ENCODE measurements at regions not wholly inside any gene's neighbourhood (a gene's known extent, or its start where the extent isn't known, plus 50 kb on each side); places are given as distances from the start of the nearest gene placed in this dataset.

GRCh38 chr9:80937645-80938044, 751.7 kb downstream of the TLE1 start:
- Histone ChIP-seq H3K27ac (ENCODE audit: low read depth, low read length) (no peak overlapping the region), H3K36me3 (ENCODE audit: insufficient read depth, low read length) (no peaks in the 10 kb centered on the region), H3K9me3 (ENCODE audit: low read length) (no peaks in the 10 kb centered on the region), H3K27me3 (ENCODE audit: insufficient read depth, low read length, poor library complexity, severe bottlenecking) (no peaks in the 10 kb centered on the region), H3K4me1 (ENCODE audit: insufficient read depth, low read length) (no peaks in the 10 kb centered on the region), H3K4me3 (ENCODE audit: low read length) (no peak overlapping the region)
- Mint-ChIP-seq H3K27ac (no peak overlapping the region), H3K27me3 (no peaks in the 10 kb centered on the region), H3K4me3 (no peak overlapping the region), H3K4me1 (no peaks in the 10 kb centered on the region), H3K9me3 (peaks cover 5 to 13% (median 7%) of the 10 kb centered on the region in 5 donors), H3K36me3 (no peaks in the 10 kb centered on the region)
- POLR2A ChIA-PET, result no interaction called here
- CTCF ChIA-PET, result no interaction called here
- DNase-seq, result no peak

- ChIA-PET CTCF (no interaction called here), POLR2A (no interaction called here)
- no peaks in the 10 kb centered on the region for H3K4me1 ChIP-seq (ENCODE audit: insufficient read depth, low read length)
- no peak overlapping the region for H3K27ac ChIP-seq (ENCODE audit: low read depth, low read length)
- H3K27me3 ChIP-seq (ENCODE audit: insufficient read depth, low read length, poor library complexity, severe bottlenecking), result no peaks in the 10 kb centered on the region
- Mint-ChIP-seq H3K27me3 (no peaks in the 10 kb centered on the region), H3K4me1 (no peaks in the 10 kb centered on the region), H3K4me3 (no peak overlapping the region), H3K36me3 (no peaks in the 10 kb centered on the region), H3K27ac (no peak overlapping the region), H3K9me3 (peaks cover 2 to 11% (median 6%) of the 10 kb centered on the region in 5 donors)
- no peak overlapping the region for H3K4me3 ChIP-seq (ENCODE audit: low read length)
- no peak for DNase-seq
- no peaks in the 10 kb centered on the region for H3K36me3 ChIP-seq (ENCODE audit: insufficient read depth, low read length)
- H3K9me3 ChIP-seq (ENCODE audit: low read length), result no peaks in the 10 kb centered on the region
Measured at GRCh38 chr9:80934095-80934494, 755.3 kb downstream of the TLE1 start.

GRCh38 chr9:80932947-80933780, 756.2 kb downstream of the TLE1 start:
- no peak overlapping the region for H3K27ac ChIP-seq (ENCODE audit: low read depth, low read length)
- POLR2A ChIA-PET, result no interaction called here
- Mint-ChIP-seq H3K4me1 (no peaks in the 10 kb centered on the region), H3K4me3 (no peak overlapping the region), H3K27me3 (no peaks in the 10 kb centered on the region), H3K36me3 (no peaks in the 10 kb centered on the region), H3K27ac (no peak overlapping the region), H3K9me3 (peaks cover 2 to 17% (median 6%) of the 10 kb centered on the region in 5 donors)
- DNase-seq, result no peak
- H3K27me3 ChIP-seq (ENCODE audit: insufficient read depth, low read length, poor library complexity, severe bottlenecking), result no peaks in the 10 kb centered on the region
- H3K4me3 ChIP-seq (ENCODE audit: low read length), result no peak overlapping the region
- H3K4me1 ChIP-seq (ENCODE audit: insufficient read depth, low read length), result no peaks in the 10 kb centered on the region
- CTCF ChIA-PET, result no interaction called here
- no peaks in the 10 kb centered on the region for H3K36me3 ChIP-seq (ENCODE audit: insufficient read depth, low read length)
- H3K9me3 ChIP-seq (ENCODE audit: low read length), result no peaks in the 10 kb centered on the region

- no peaks in the 10 kb centered on the region for H3K27me3 ChIP-seq (ENCODE audit: insufficient read depth, low read length, poor library complexity, severe bottlenecking)
- ChIA-PET POLR2A (no interaction called here), CTCF (no interaction called here)
- Mint-ChIP-seq H3K4me3 (no peak overlapping the region), H3K4me1 (no peaks in the 10 kb centered on the region), H3K36me3 (no peaks in the 10 kb centered on the region), H3K9me3 (peaks cover 2 to 19% (median 6%) of the 10 kb centered on the region in 5 donors), H3K27ac (no peak overlapping the region), H3K27me3 (no peaks in the 10 kb centered on the region)
- no peaks in the 10 kb centered on the region for H3K36me3 ChIP-seq (ENCODE audit: insufficient read depth, low read length)
- H3K9me3 ChIP-seq (ENCODE audit: low read length), result no peaks in the 10 kb centered on the region
- H3K27ac ChIP-seq (ENCODE audit: low read depth, low read length), result no peak overlapping the region
- H3K4me1 ChIP-seq (ENCODE audit: insufficient read depth, low read length), result no peaks in the 10 kb centered on the region
- no peak for DNase-seq
- no peak overlapping the region for H3K4me3 ChIP-seq (ENCODE audit: low read length)
Measured at GRCh38 chr9:80932181-80932580, 757.2 kb downstream of the TLE1 start.

- no peaks in the 10 kb centered on the region for H3K36me3 ChIP-seq (ENCODE audit: insufficient read depth, low read length)
- DNase-seq, result no peak
- Mint-ChIP-seq H3K4me1 (no peaks in the 10 kb centered on the region), H3K36me3 (no peaks in the 10 kb centered on the region), H3K4me3 (no peak overlapping the region), H3K27ac (no peak overlapping the region), H3K9me3 (peaks cover 2 to 22% (median 6%) of the 10 kb centered on the region in 5 donors), H3K27me3 (no peaks in the 10 kb centered on the region)
- no peaks in the 10 kb centered on the region for H3K27me3 ChIP-seq (ENCODE audit: insufficient read depth, low read length, poor library complexity, severe bottlenecking)
- H3K4me3 ChIP-seq (ENCODE audit: low read length), result no peak overlapping the region
- H3K9me3 ChIP-seq (ENCODE audit: low read length), result no peaks in the 10 kb centered on the region
- H3K4me1 ChIP-seq (ENCODE audit: insufficient read depth, low read length), result no peaks in the 10 kb centered on the region
- ChIA-PET POLR2A (no interaction called here), CTCF (no interaction called here)
- no peak overlapping the region for H3K27ac ChIP-seq (ENCODE audit: low read depth, low read length)
Measured at GRCh38 chr9:80931163-80931562, 758.2 kb downstream of the TLE1 start.

- Histone ChIP-seq H3K9me3 (ENCODE audit: low read length) (no peaks in the 10 kb centered on the region), H3K27ac (ENCODE audit: low read depth, low read length) (no peak overlapping the region), H3K4me1 (ENCODE audit: insufficient read depth, low read length) (no peaks in the 10 kb centered on the region), H3K36me3 (ENCODE audit: insufficient read depth, low read length) (no peaks in the 10 kb centered on the region), H3K4me3 (ENCODE audit: low read length) (no peak overlapping the region), H3K27me3 (ENCODE audit: insufficient read depth, low read length, poor library complexity, severe bottlenecking) (no peaks in the 10 kb centered on the region)
- Mint-ChIP-seq H3K4me1 (no peaks in the 10 kb centered on the region), H3K4me3 (no peak overlapping the region), H3K36me3 (no peaks in the 10 kb centered on the region), H3K27ac (no peak overlapping the region), H3K27me3 (no peaks in the 10 kb centered on the region), H3K9me3 (peaks cover 0 to 22% (median 5%) of the 10 kb centered on the region in 5 donors)
- CTCF ChIA-PET, result no interaction called here
- POLR2A ChIA-PET, result no interaction called here
- no peak for DNase-seq
Measured at GRCh38 chr9:80928697-80929096, 760.6 kb downstream of the TLE1 start.

- H3K4me1 ChIP-seq (ENCODE audit: insufficient read depth, low read length), result no peaks in the 10 kb centered on the region
- Mint-ChIP-seq H3K4me1 (no peaks in the 10 kb centered on the region), H3K27ac (no peak overlapping the region), H3K9me3 (peaks cover 4 to 15% (median 12%) of the 10 kb centered on the region in 5 donors), H3K36me3 (no peaks in the 10 kb centered on the region), H3K27me3 (no peaks in the 10 kb centered on the region), H3K4me3 (no peak overlapping the region)
- DNase-seq, result no peak
- H3K27me3 ChIP-seq (ENCODE audit: insufficient read depth, low read length, poor library complexity, severe bottlenecking), result no peaks in the 10 kb centered on the region
- H3K9me3 ChIP-seq (ENCODE audit: low read length), result no peaks in the 10 kb centered on the region
- ChIA-PET CTCF (no interaction called here), POLR2A (no interaction called here)
- no peak overlapping the region for H3K4me3 ChIP-seq (ENCODE audit: low read length)
- H3K27ac ChIP-seq (ENCODE audit: low read depth, low read length), result no peak overlapping the region
- H3K36me3 ChIP-seq (ENCODE audit: insufficient read depth, low read length), result no peaks in the 10 kb centered on the region
Measured at GRCh38 chr9:80926611-80927010, 762.7 kb downstream of the TLE1 start.

GRCh38 chr9:80922544-80922943, 766.8 kb downstream of the TLE1 start:
- Histone ChIP-seq H3K36me3 (ENCODE audit: insufficient read depth, low read length) (no peaks in the 10 kb centered on the region), H3K4me1 (ENCODE audit: insufficient read depth, low read length) (no peaks in the 10 kb centered on the region), H3K27me3 (ENCODE audit: insufficient read depth, low read length, poor library complexity, severe bottlenecking) (no peaks in the 10 kb centered on the region), H3K27ac (ENCODE audit: low read depth, low read length) (no peak overlapping the region), H3K9me3 (ENCODE audit: low read length) (no peaks in the 10 kb centered on the region), H3K4me3 (ENCODE audit: low read length) (no peak overlapping the region)
- ChIA-PET CTCF (no interaction called here), POLR2A (no interaction called here)
- H3K27me3 Mint-ChIP-seq, result no peaks in the 10 kb centered on the region
- H3K27ac Mint-ChIP-seq, result no peak overlapping the region
- no peak for DNase-seq
- H3K4me3 Mint-ChIP-seq, result no peak overlapping the region
- no peaks in the 10 kb centered on the region for H3K4me1 Mint-ChIP-seq
- H3K9me3 Mint-ChIP-seq, result peaks cover 8 to 20% (median 11%) of the 10 kb centered on the region in 5 donors
- no peaks in the 10 kb centered on the region for H3K36me3 Mint-ChIP-seq
